ENCODE measurements at regions not wholly inside any gene's neighbourhood (a gene's known extent, or its start where the extent isn't known, plus 50 kb on each side); places are given as distances from the start of the nearest gene placed in this dataset.

DNA sequence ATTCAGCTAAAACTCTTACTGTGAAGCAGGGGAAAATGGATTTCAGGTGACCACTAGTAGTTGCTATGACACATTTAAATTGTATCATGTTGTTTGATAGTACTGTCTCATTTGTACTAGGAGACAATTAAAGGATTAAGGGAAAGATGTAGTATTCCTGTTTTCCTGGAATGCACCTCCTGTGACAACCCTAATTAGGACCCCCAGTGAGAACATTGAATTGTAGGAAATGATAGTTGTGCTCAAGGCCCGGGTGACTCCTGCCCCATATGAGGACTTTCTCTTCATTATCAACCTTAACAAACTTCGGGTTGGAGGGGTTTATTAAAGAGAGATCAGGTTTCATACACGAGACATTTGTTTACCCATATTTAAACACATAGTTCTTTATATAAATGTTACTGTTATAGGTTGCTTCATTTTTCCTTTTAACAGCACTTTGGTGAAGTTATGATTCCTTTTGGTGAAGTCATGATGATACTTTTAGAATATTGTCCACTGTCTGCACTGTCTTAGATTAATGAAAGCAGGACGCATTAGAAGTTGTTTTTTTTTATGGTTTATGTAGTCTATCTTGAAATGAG, 392.6 kb upstream of the NAALADL2 start:
- intact Hi-C loops (cut with micrococcal nuclease) = no loop called here
- no peak for DNase-seq (ENCODE audit: low read depth, low spot score)
- no peak overlapping the region for H2AFZ ChIP-seq (ENCODE audit: low read depth, low read length)
- CTCF ChIA-PET = no interaction called here
- no TSS peak for BruUV-seq (replicated peaks)
- no peaks in the 10 kb centered on the region for H3K36me3 ChIP-seq (ENCODE audit: control insufficient read depth in 2 of 2, extremely low read depth in 1 of 2, insufficient read depth in 2 of 2, low read length in 2 of 2)
- no peaks in the 10 kb centered on the region for H4K20me1 ChIP-seq (replicated peaks; ENCODE audit: control insufficient read depth, extremely low read depth, insufficient read depth, low read length)
- no peak overlapping the region for H3K4me3 ChIP-seq (replicated peaks in 1 of 3; ENCODE audit: insufficient read depth in 1 of 3, low read depth in 1 of 3, low read length in 3 of 3)
- no peaks in the 10 kb centered on the region for H3K9me3 ChIP-seq (replicated peaks; ENCODE audit: control insufficient read depth, insufficient read depth, low read length)
- POLR2A ChIA-PET = no interaction called here
- no peaks in the 10 kb centered on the region for H3K9me1 ChIP-seq (replicated peaks; ENCODE audit: control insufficient read depth, extremely low read depth, insufficient read depth, low read length)
- no peak for FAIRE-seq
- no peak overlapping the region for H3K4me2 ChIP-seq (ENCODE audit: insufficient read depth, low read length)
- H3K4me1 ChIP-seq (ENCODE audit: control insufficient read depth, extremely low read depth, insufficient read depth, low read length) = no peaks in the 10 kb centered on the region
- no peak overlapping the region for H3K27ac ChIP-seq (ENCODE audit: insufficient read depth, low read depth, low read length)
- TF ChIP-seq JUN (IDR thresholded peaks at IDR 0.05; ENCODE audit: borderline replicate concordance, insufficient read depth, insufficient read length, low read depth) = no peak
- no peaks in the 10 kb centered on the region for H3K27me3 ChIP-seq (ENCODE audit: control insufficient read depth in 2 of 2, insufficient read depth in 2 of 2, low read length in 2 of 2)
- dilution Hi-C loops (cut with MboI; ENCODE audit: extremely low pct_ligation_motif_present, low sequenced_read_pairs) = no loop called here
- no peak overlapping the region for H3K9ac ChIP-seq (replicated peaks; ENCODE audit: extremely low read depth, insufficient read depth, low read length)
- H3K79me2 ChIP-seq (ENCODE audit: control insufficient read depth, insufficient read depth, low read length) = no peaks in the 10 kb centered on the region

DNA sequence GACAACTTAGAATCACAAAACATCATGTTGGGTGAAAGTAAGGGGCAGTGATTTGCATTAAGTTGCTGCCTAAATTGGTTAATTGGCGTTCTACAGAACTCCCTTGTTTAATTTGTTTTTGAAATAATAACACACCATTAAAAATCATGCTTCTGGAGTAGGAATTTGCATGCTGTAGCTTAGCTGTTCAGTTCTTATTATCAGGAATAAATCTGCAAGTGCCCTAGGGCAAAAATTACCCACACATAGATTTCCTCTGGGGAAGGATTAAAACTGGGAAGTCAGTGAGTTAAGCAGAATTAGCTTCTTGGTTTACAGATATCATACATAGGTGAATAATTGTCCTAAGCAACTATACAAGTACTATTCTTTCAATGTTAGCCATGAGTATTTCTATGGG, 381.6 kb upstream of the NAALADL2 start:
- Histone ChIP-seq H3K27me3 (ENCODE audit: control insufficient read depth in 2 of 2, insufficient read depth in 2 of 2, low read length in 2 of 2) (no peaks in the 10 kb centered on the region), H3K27ac (ENCODE audit: insufficient read depth, low read depth, low read length) (no peak overlapping the region), H3K9ac (replicated peaks; ENCODE audit: extremely low read depth, insufficient read depth, low read length) (no peak overlapping the region), H3K4me2 (ENCODE audit: insufficient read depth, low read length) (no peak overlapping the region), H3K79me2 (ENCODE audit: control insufficient read depth, insufficient read depth, low read length) (no peaks in the 10 kb centered on the region), H3K9me3 (replicated peaks; ENCODE audit: control insufficient read depth, insufficient read depth, low read length) (no peaks in the 10 kb centered on the region), H2AFZ (ENCODE audit: low read depth, low read length) (no peak overlapping the region), H3K36me3 (ENCODE audit: control insufficient read depth in 2 of 2, extremely low read depth in 1 of 2, insufficient read depth in 2 of 2, low read length in 2 of 2) (no peaks in the 10 kb centered on the region), H3K4me1 (ENCODE audit: control insufficient read depth, extremely low read depth, insufficient read depth, low read length) (no peaks in the 10 kb centered on the region), H3K4me3 (replicated peaks in 1 of 3; ENCODE audit: insufficient read depth in 1 of 3, low read depth in 1 of 3, low read length in 3 of 3) (no peak overlapping the region), H4K20me1 (replicated peaks; ENCODE audit: control insufficient read depth, extremely low read depth, insufficient read depth, low read length) (no peaks in the 10 kb centered on the region), H3K9me1 (replicated peaks; ENCODE audit: control insufficient read depth, extremely low read depth, insufficient read depth, low read length) (no peaks in the 10 kb centered on the region)
- BruUV-seq (replicated peaks) = no TSS peak
- TF ChIP-seq JUN (IDR thresholded peaks at IDR 0.05; ENCODE audit: borderline replicate concordance, insufficient read depth, insufficient read length, low read depth) = no peak
- no peak for TF ChIP-seq GATA2 (IDR thresholded peaks at IDR 0.05; ENCODE audit: insufficient read depth, insufficient read length, low read depth, low read length)
- no peak for TF ChIP-seq MAX (IDR thresholded peaks at IDR 0.05; ENCODE audit: insufficient read depth, insufficient read length)
- TF ChIP-seq FOS (IDR thresholded peaks at IDR 0.05; ENCODE audit: borderline replicate concordance, insufficient read depth, low read length) = no peak
- no peak for TF ChIP-seq POLR2AphosphoS5 (IDR thresholded peaks at IDR 0.05; ENCODE audit: insufficient read depth, low read depth, low read length)
- TF ChIP-seq POLR2A (IDR thresholded peaks at IDR 0.05; ENCODE audit: low read depth, low read length) = no peak
- TF ChIP-seq EZH2 (IDR thresholded peaks at IDR 0.05; ENCODE audit: borderline replicate concordance, low read depth, low read length, severe bottlenecking) = no peak
- no peak for TF ChIP-seq MYC (IDR thresholded peaks at IDR 0.05; ENCODE audit: low read depth, low read length)
- TF ChIP-seq CTCF (IDR thresholded peaks at IDR 0.05; ENCODE audit: extremely low read depth in 1 of 2, insufficient read depth in 1 of 2, low read depth in 1 of 2, low read length in 2 of 2) = no peak
- dilution Hi-C loops (cut with MboI; ENCODE audit: extremely low pct_ligation_motif_present, low sequenced_read_pairs) (no loop called here), intact Hi-C loops (cut with micrococcal nuclease) (no loop called here)
- ChIA-PET CTCF (no interaction called here), POLR2A (no interaction called here)
- no peak for FAIRE-seq
- DNase-seq (ENCODE audit: low read depth, low spot score) = no peak

Data from endothelial cell of umbilical vein (primary cell).